Hematopoietic multipotent progenitor cell treated with erythropoietin and hydrocortisone succinate and interleukin-3 and kit ligand, for 17 days (in vitro differentiated cells): ENCODE measurements at regions not wholly inside any gene's neighbourhood (a gene's known extent, or its start where the extent isn't known, plus 50 kb on each side); places are given as distances from the start of the nearest gene placed in this dataset.
A peak's percentile ranks its signal among the peaks of the same experiment; 100 is the strongest.
"Not testable (repeated sequence)": the region's sequence is repeated elsewhere in the genome, so short reads cannot be mapped to it uniquely, and the experiment has no call there.

Experiments used
- DNase-seq: peaks from one replicate; pipeline ENCODE4 v3.0.0-alpha.2; 2015; ENCODE audit warnings: low spot score

DNA sequence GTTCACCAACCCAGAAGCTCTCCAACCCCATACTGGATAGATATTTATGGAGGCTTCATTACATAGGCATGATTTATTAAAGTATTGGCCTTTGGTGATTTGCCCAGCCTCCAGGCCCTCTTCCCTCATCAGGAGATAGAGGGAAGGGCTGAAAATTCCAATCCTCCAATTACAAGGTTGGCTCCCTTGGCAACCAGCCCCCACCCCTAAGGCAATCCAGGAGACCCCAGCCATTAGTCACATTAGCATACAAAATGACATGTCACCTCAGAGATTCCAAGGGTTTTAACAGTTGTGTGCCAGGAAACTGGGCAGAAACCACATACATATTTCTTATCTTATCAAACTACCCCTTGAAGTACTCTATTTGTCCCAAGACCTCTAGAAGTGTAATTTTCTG lies 210.0 kb downstream of the HINT1 start:
- no peak for DNase-seq

DNA sequence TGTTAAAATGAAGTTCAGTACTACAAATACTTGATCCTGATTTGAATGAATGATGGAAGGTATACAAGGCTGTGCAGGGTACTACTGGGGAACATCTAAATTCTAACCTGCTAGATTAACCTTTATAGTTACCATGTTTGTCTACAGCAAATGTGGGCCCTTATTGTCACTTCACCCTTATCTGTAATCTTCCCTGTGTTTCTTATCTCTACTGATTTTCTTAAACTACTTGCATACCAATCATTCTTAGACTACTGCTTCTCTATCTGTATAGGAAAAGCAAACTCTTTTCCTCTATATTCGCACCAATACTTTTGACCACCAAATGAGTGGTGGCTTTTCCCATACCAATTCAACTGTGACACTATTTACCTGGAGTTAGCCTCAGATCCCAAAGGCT lies 210.7 kb downstream of the HINT1 start:
- no peak for DNase-seq

DNA sequence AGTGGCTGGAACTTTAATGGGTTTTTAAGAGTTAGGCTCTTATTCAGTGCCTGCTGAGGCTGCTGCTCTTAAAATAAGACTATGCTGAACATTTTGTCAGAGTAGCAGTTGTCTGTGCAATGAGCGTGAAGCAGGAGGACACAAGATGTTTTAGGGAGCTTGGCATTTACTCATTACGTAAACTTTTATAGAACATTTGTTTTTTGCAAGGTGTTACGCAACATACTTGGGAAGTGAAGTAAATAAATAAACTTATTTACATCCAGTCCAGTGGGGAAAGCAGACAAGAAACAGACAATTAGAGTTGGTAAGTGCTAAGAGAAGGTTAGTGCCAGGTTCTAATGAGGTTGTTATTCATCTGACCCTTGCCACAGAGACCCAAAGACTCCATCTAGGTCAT lies 226.0 kb downstream of the HINT1 start:
- no peak for DNase-seq

DNA sequence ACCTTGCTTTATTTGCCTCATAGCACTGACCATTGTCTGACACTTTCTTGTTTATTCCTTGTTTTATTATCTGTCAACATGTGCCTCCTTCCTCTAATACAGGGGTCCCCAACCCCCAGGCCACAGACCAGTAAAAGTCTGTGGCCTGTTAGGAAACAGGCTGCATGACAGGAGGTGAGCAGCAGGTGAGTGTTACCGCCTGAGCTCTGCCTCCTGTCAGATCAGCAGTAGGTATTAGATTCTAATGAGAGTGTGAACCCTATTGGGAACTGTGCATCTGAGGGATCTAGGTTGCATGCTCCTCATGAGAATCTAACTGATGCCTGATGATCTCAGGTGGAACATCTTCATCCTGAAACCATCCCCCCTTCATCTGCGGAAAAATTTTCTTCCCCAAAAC lies 228.0 kb downstream of the HINT1 start:
- no peak for DNase-seq

DNA sequence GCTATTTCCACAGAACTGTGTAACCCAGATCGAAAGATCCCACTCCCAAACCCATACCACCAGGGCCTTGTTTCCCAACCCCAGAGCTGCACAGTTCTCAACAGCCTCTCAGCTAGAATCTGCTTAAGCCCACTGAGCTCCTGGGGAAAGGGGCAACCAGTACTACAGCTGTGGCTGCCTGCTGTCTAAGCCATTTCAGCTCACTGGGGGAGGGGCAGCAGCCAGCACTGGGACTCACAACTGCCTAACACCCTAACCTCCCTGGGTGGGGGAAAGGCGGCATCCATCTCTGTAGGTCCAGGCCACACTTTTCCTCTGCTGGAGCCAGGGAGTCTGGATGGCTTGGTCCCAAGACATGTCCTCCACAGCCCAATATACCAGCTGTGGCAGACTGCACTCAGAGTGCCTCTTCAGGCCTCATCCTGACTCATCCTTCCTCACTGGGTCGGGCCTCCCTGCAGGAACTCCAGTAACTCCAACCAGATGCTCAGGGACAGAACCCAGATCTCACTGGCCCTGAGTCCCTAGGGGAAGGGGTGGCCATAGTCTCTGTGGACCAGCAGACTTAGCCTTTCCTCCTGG lies 241.4 kb downstream of the HINT1 start:
- DNase-seq, result no peak

DNA sequence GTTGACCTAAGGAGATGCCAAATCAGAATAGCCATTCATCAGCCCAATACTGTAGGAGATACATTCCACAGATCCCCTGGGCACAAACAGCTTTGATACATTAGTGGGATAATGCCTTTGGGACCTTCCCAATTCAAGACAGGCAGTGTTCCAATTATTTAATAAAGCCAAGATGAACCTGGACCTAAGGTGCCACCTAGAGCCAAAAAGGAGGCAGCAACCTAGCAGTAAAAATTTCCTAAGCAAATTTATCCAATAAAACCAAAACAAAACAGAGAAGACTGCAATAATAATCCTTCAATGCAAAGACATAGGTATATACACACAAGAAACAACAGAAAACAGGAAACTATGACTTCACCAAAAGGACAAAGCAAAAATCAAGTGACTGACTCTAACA lies 253.0 kb downstream of the HINT1 start:
- no peak for DNase-seq

DNA sequence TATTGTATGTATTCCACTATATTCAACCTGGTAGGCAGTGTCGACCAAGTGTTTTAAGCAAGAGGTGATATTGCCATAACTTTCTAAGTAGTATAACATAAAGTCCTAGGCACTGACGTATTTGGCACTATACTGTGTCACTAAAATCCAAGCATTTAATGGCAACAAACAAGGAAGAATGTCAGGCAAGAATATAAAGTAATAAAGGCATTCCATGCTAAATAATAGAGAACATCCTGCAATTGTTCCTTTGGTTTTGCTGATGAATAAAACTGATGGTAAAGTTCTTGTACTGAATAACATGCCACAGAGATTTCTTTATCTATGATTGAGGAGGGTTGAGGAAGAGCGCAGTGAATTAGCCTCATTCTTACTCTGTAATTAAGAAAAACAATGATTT lies 256.9 kb downstream of the HINT1 start:
- DNase-seq, result no peak

DNA sequence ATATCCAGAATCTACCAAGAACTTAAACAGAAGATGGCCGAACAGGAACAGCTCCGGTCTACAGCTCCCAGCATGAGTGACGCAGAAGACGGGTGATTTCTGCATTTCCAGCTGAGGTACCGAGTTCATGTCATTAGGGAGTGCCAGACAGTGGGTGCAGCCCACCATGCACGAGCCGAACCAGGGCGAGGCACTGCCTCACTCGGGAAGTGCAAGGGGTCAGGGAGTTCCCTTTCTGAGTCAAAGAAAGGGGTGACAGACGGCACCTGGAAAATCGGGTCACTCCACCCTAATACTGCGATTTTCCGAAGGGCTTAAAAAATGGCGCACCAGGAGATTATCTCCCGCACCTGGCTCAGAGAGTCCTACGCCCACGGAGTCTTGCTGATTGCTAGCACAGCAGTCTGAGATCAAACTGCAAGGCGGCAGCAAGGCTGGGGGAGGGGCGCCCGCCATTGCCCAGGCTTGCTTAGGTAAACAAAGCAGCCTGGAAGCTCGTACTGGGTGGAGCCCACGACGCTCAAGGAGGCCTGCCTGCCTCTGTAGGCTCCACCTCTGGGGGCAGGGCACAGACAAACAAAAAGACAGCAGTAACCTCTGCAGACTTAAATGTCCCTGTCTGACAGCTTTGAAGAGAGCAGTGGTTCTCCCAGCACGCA lies 267.4 kb downstream of the HINT1 start:
- not testable (repeated sequence) for DNase-seq

DNA sequence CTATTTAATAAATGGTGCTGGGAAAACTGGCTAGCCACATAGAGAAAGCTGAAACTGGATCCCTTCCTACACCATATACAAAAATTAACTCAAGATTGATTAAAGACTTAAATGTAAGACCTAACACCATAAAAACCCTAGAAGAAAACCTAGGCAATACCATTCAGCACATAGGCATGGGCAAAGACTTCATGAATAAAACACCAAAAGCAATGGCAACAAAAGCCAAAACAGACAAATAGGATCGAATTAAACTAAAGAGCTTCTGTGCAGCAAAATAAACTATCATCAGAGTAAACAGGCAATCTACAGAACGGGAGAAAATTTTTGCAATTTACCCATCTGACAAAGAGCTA lies 267.9 kb downstream of the HINT1 start:
- not testable (repeated sequence) for DNase-seq

DNA sequence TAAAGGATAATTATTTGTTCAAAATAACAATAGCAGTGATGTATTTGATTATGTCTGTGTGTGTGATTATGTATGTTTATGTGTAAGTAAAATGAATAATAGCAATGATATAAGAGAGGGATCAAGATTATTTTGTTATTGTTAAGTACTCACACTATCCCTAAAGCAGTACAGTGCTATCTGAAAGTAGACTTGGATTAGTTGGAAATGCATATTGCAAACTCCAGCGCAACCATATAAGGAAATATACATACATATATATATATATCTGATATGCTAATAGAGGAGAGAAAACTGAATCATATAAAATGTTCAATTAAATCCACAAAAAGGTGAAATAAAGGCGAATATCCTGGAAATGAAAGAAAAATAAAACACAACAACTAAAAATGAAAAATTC lies 268.4 kb downstream of the HINT1 start:
- no peak for DNase-seq

DNA sequence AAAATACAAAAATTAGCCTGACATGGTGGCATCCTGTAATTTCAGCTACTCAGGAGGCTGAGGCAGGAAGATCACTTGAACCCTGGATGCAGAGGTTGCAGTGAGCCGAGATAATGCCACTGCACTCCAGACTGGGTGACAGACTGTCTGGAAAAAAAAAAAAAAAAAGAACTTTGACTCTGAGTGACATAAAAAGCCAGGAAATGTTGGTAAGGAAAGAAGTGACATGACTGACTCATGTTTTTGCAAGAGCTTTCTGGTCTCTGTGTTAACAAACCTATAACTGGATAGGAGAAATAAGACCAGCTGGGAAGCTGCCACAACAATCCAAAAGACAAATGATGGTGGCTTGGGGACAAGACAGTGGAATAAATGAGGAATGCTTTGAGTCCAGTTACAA lies 272.1 kb downstream of the HINT1 start:
- no peak for DNase-seq

DNA sequence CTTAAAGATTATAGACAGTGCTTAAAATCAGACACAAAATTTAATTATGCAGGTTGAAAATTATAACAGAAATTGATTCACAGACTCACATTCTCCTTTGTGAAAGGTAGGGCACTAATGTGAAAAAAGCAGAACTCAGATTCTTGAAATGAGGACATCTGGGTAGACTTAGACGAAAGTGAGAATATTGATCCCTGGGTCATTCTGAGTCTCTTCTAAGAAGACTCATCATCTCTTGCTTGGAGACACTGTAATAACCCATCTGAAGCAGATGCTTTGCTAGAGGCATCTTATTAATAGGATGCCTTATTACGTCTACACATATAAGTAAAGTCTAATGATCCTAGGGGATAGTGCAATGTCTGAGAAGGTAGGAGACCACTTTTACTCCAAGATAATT lies 274.4 kb downstream of the HINT1 start:
- no peak for DNase-seq

DNA sequence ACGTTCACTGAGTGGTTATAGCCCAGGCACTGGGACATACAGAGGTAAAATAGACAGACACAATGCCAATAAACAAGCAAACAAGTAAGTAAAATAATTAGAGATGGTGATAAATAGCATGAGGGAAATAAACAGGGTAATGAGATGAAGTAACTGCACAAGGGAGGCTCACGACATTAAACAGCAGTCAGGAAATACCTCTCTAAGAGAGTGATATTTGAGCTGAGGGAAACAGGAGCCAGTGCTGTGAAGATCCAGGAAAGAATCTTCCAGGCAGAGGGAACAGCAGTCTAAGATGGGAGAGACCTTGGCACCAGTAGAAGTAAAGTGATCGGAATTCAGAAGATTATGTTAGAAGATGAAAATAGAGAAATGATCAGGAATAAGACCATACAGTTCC lies 279.4 kb downstream of the HINT1 start:
- DNase-seq, result no peak

DNA sequence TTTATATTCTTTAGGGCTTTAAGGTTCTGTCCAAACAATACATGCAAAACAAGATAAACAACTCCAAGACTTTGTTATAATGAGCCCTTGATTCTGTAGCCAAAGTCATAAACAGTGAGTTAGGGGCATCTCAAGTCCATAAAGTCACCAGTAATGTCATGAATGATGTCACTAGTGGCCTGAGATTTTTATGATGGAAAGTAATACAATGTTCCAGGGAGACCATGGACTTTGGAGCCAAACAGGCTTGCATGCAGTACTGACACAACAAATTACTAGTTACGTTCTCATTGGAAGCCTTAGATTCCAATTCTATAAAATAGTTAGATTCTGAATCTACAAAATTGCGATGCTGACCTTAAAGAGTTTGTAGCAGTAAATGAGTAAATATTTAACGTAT lies 280.0 kb downstream of the HINT1 start:
- no peak for DNase-seq

DNA sequence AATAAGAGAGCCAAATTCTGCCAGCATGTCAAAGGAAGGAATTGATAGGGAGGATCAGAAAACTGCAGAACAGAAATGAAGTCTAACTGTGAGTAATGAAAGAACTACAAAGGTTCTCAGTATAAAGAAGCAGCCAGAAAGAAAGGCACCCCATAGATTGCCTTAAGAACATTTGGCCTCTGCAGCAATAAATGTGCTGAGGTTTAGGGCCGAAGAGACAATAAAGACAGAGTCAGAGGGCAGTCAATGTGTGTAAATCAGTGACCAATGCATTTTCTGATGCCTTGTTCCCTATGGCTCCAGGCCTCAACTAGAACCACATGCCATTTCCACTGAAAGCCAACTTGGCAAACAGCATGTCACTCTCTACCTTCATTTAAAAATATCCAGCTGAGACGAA lies 281.0 kb downstream of the HINT1 start:
- DNase-seq, result no peak

DNA sequence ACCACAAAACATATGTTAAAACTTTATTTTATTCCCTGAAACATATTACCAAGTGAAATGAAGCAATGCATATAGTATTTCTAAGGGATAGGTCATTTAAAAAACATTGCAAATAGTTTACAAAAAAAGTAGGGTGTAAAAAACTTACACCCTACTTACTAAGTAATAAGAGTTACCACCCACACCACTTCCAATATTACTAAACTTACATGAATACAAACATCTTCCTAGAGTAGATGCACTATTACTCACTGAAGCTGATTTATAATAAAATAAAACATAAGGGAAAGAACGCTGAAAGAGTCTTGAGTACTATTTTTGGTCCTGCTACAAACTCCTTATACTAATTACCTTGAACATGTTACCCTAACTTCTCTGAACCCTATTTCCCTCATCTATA lies 289.4 kb downstream of the HINT1 start:
- DNase-seq, result no peak

DNA sequence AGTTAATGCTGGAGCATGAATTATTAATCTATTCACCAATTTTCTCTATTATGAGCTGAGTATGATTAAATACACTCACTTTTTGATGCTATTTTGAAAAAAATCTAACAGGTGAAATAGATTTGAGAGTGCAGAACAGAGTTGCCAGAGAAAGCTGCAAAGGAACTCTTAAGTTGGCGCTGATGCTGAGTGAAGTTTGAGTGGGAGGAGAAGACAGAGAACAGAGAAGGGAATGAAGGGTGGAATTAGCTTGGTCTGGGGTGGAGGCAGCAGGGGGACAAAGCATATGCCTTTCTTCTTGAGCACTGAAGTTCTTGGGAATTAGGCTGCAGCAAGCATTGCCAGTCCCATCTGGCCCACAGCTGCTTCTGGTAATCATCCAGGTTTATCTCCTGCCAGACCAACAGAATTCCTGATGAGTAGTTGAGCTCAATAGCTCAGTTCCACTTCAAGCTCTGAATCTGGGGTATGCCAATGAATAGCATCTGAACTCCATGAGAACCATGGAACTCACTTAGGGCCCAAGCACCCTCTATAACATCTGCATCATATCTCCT lies 290.1 kb downstream of the HINT1 start:
- no peak for DNase-seq

DNA sequence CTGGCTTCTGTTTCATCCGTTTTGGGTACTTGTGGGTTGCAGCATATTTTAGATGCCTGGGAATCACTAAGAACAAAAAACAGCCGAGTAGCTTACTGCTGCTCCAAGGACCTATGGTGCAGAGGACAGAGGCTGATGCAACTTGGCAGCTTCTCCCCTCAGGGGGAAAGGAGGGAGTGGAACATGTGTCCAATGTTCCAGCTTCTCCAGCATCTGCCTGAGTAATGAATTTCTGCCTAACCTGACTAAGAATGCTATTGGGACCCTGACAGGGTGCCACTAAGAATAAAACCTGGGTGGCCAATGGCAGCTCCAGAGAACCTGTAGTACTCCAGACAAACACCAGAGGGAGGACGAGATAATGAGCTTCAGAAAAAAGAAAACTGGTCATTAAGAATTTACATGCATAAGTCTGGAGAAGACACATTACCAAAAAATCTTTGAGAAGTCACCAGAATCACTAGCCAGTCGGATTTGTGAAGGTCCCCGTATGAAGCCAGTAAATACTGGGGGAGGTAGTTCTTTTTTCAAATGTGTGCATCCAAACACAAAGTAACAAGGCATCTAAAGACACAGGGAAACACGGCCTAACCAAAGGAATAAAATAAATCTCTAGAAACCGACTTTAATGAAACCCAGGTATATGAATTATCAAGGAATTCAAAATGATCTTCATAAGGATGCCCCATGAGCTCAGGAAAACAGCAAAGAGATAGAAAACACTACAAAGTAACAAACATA lies 293.5 kb downstream of the HINT1 start:
- peak; percentile 31 for DNase-seq

DNA sequence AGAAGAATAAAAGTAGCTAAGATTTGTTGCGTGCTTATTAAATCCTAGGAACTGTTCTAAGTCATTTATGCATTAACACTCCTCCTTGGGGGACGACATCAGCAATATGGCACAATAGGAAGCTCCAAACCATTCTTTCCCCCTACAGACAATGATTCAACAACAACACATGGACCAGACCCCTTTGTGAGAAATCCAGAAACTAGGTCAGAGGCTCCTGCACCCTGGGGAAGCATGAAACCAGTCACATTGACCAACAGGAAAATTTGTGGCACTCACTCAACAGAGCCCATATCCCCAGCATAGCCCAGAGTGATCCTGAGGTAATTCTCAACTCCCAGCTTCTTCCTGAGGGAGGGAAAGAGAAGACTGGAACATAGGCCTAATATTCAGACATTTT lies 294.4 kb downstream of the HINT1 start:
- DNase-seq, result no peak

DNA sequence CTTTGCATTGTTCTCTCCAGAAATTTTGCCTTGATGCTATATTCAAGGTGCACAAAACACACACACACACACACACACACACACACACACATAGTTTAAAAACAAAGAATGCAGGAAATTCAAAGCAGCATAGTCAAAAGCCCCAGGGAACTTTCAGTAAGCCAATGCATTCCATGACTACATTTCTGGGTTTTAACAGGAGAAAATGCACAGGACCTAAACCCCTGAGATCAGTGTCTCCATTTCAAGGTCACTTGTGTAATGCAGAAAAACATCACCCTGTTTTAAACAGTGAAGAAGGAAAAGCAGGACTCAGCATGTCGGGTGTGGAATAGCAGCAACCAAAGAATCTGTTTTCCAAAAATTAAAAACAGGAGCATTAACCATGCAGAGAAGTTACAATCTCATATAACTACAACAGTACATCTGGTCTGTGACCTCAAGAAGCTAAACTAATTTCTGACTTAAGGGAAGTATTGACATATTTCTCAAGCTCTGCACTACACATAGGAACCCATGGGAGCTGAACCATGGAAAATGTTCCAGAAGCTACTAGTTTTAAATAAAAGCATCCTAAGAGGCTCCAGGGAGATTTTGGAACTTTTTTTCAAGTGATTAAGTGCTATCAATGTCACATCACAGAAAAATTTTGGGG lies 296.7 kb downstream of the HINT1 start:
- no peak for DNase-seq

DNA sequence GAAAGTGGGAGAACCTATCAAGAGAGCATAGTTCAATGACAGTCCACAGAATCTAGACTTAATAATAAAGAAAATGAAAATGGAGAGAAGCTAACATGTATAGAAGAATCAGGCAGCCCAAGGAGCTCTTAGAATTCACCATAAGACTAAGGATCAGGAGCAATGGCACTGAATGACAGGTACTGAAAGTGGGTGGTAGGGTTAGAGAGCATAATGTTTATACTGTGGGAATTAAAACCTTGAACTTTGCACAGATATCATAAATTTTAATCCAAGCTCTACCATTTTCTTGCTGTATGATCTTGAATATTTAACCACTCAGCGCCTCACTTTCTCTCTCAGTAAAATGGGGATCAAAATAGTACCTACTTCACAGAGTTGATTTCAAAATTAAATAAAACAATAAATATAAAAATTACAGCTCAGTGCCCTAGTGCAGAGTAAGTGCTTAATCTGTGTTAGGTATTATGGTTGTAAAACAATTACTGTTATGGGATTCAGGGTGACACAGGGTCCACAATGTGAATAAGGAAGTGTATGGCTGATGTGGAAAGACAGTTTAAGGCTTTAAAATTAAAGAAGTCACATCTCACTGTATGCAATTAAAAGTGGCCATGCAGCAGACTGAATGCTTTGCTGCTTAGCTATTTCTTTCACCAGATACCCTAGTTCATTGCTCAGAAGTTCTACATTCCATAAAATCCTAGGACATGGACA lies 319.8 kb downstream of the HINT1 start:
- no peak for DNase-seq
